H1 (cell line): ENCODE measurements at regions not wholly inside any gene's neighbourhood (a gene's known extent, or its start where the extent isn't known, plus 50 kb on each side); places are given as distances from the start of the nearest gene placed in this dataset.
A peak's percentile ranks its signal among the peaks of the same experiment; 100 is the strongest.

ENCODE experiments used
- CTCF ChIA-PET: fragments of 300-600 bp; sonication (Branson Sonifier 250); formaldehyde crosslinking; loops from one replicate; lab custom pipeline; 2021; ENCODE audit not compliant: partially characterized antibody; lab: Charles Lee
- POLR2A ChIA-PET: fragments of 300-600 bp; sonication (Branson Sonifier 250); formaldehyde crosslinking; loops from one replicate; lab custom pipeline; 2021; ENCODE audit warnings: inconsistent platforms; ENCODE audit not compliant: partially characterized antibody; lab: Charles Lee
- DNase-seq, 2 experiments: peaks; one replicate each; pipeline versions ENCODE4 v3.0.0 to v3.0.0-alpha.2; 2010 to 2022; ENCODE audit warnings: low spot score in 2 of 2, low read depth in 1 of 2, mixed read lengths in 1 of 2
- FAIRE-seq: peaks from 2 replicates; lab custom pipeline; 2011; peaks lifted over from hg19 to GRCh38; lab: Jason Lieb, UNC
- H2AFZ ChIP-seq: 2 replicates; pipeline ENCODE4 v1.8.1; 2012; ENCODE audit warnings: low read length, inconsistent platforms
- H2AK5ac ChIP-seq: 2 replicates; pipeline ENCODE4 v1.6.1; 2013; ENCODE audit warnings: low read depth, low read length
- H2BK120ac ChIP-seq: replicated peaks from 2 replicates; pipeline ENCODE3; 2013; ENCODE audit warnings: low read depth, low read length, inconsistent platforms
- H2BK12ac ChIP-seq: 2 replicates; pipeline ENCODE4 v1.6.1; 2013; ENCODE audit warnings: low read depth, low read length
- H2BK15ac ChIP-seq: 2 replicates; pipeline ENCODE4 v1.6.1; 2013; ENCODE audit warnings: low read length
- H2BK20ac ChIP-seq: 2 replicates; pipeline ENCODE4 v1.6.1; 2013; ENCODE audit warnings: low read length
- H2BK5ac ChIP-seq: 2 replicates; pipeline ENCODE4 v1.6.1; 2013; ENCODE audit warnings: low read depth, low read length
- H3K14ac ChIP-seq: 2 replicates; pipeline ENCODE4 v1.6.1; 2013; ENCODE audit warnings: inconsistent platforms; ENCODE audit not compliant: insufficient read length
- H3K18ac ChIP-seq: 2 replicates; pipeline ENCODE4 v1.6.1; 2013; ENCODE audit warnings: low read length; ENCODE audit errors: extremely low read depth
- H3K23ac ChIP-seq: 2 replicates; pipeline ENCODE4 v1.6.1; 2013; ENCODE audit warnings: inconsistent platforms; ENCODE audit not compliant: insufficient read length
- H3K23me2 ChIP-seq: 2 replicates; pipeline ENCODE4 v1.6.1; 2013; ENCODE audit warnings: low read depth, low read length
- H3K27ac ChIP-seq: 2 replicates; pipeline ENCODE4 v1.6.1; 2011; ENCODE audit warnings: low read depth, low read length, inconsistent platforms
- H3K27me3 ChIP-seq, 4 experiments: replicated peaks in 1 of 4; 1 replicate in 1 of 4; 2 replicates in 3 of 4; pipeline versions ENCODE4 v1.6.1 to v1.8.1; 2011 to 2013; ENCODE audit warnings: low read length in 3 of 4, mild to moderate bottlenecking in 3 of 4, inconsistent platforms in 2 of 4, mixed read lengths in 2 of 4, moderate library complexity in 1 of 4; ENCODE audit not compliant: control insufficient read depth in 3 of 4, insufficient read depth in 3 of 4; ENCODE audit errors: extremely low read depth in 1 of 4
- H3K36me3 ChIP-seq, 4 experiments: 2 replicates each; pipeline versions ENCODE4 v1.6.1 to v1.8.1; 2011 to 2013; ENCODE audit warnings: mild to moderate bottlenecking in 4 of 4, low read length in 3 of 4, moderate library complexity in 2 of 4, control low read depth in 1 of 4, inconsistent platforms in 1 of 4; ENCODE audit not compliant: insufficient read depth in 4 of 4, control insufficient read depth in 2 of 4
- H3K4ac ChIP-seq: replicated peaks from 2 replicates; pipeline ENCODE3; 2013; ENCODE audit warnings: low read length, low read depth, mixed read lengths, inconsistent platforms; ENCODE audit not compliant: insufficient read length
- H3K4me1 ChIP-seq, 4 experiments: replicated peaks in 1 of 4; 1 replicate in 1 of 4; 2 replicates in 3 of 4; pipeline versions ENCODE4 v1.6.1 to v1.8.1; 2011 to 2013; ENCODE audit warnings: low read length in 3 of 4, inconsistent platforms in 2 of 4, mixed read lengths in 1 of 4; ENCODE audit not compliant: insufficient read depth in 4 of 4, control insufficient read depth in 3 of 4
- H3K4me2 ChIP-seq, 2 experiments: 2 replicates each; pipeline versions ENCODE4 v1.6.1 to v1.8.1; 2011 to 2013; ENCODE audit warnings: low read depth in 2 of 2, low read length in 2 of 2, control low read depth in 1 of 2, inconsistent platforms in 1 of 2, mild to moderate bottlenecking in 1 of 2; ENCODE audit not compliant: insufficient read depth in 1 of 2
- H3K4me3 ChIP-seq, 4 experiments: fragments of 200-600, 300-600 bp in 1 of 4; sonication (generic), shearing (Covaris generic), sonication (Bioruptor Twin) in 1 of 4; 2 replicates each; pipeline versions ENCODE4 v1.5.1 to v1.8.1; 2011 to 2016; ENCODE audit warnings: low read length in 4 of 4, low read depth in 3 of 4, control low read depth in 2 of 4, inconsistent platforms in 2 of 4, mild to moderate bottlenecking in 2 of 4, mixed read lengths in 1 of 4, moderate library complexity in 1 of 4; ENCODE audit not compliant: insufficient read depth in 2 of 4; ENCODE audit errors: extremely low read depth in 1 of 4
- H3K56ac ChIP-seq: replicated peaks from 2 replicates; pipeline ENCODE3; 2013; ENCODE audit warnings: low read depth, mild to moderate bottlenecking, mixed read lengths, low read length, inconsistent platforms; ENCODE audit not compliant: insufficient read length
- H3K79me1 ChIP-seq: 2 replicates; pipeline ENCODE4 v1.6.1; 2013; ENCODE audit warnings: low read depth, low read length, control low read depth
- H3K79me2 ChIP-seq, 2 experiments: 2 replicates each; pipeline versions ENCODE4 v1.6.1 to v1.8.1; 2012 to 2013; ENCODE audit warnings: low read length in 2 of 2, mild to moderate bottlenecking in 2 of 2, inconsistent platforms in 1 of 2; ENCODE audit not compliant: insufficient read depth in 2 of 2, control insufficient read depth in 1 of 2
- H3K9ac ChIP-seq, 4 experiments: replicated peaks in 1 of 4; 1 replicate in 1 of 4; 2 replicates in 3 of 4; pipeline versions ENCODE4 v1.6.1 to v1.8.1; 2011 to 2013; ENCODE audit warnings: low read depth in 3 of 4, low read length in 3 of 4, control low read depth in 2 of 4, mild to moderate bottlenecking in 2 of 4, moderate library complexity in 2 of 4, inconsistent platforms in 1 of 4; ENCODE audit errors: extremely low read depth in 1 of 4
- H3K9me3 ChIP-seq, 2 experiments: 2 replicates each; pipeline versions ENCODE4 v1.6.1 to v1.8.1; 2012 to 2013; ENCODE audit warnings: mild to moderate bottlenecking in 2 of 2, moderate library complexity in 2 of 2, control low read depth in 1 of 2, inconsistent platforms in 1 of 2, low read depth in 1 of 2, low read length in 1 of 2, mixed read lengths in 1 of 2; ENCODE audit not compliant: insufficient read depth in 2 of 2
- H4K20me1 ChIP-seq, 2 experiments: replicated peaks in 1 of 2; 2 replicates each; pipeline versions ENCODE3 to v1.8.1; 2011 to 2013; ENCODE audit warnings: inconsistent platforms in 2 of 2, low read length in 2 of 2, mild to moderate bottlenecking in 1 of 2; ENCODE audit not compliant: insufficient read depth in 2 of 2, control insufficient read depth in 1 of 2
- H4K5ac ChIP-seq: 2 replicates; pipeline ENCODE4 v1.6.1; 2013; ENCODE audit warnings: low read length, low read depth, mixed read lengths, inconsistent platforms; ENCODE audit not compliant: insufficient read length
- H4K8ac ChIP-seq: 2 replicates; pipeline ENCODE4 v1.8.0; 2013; ENCODE audit warnings: mild to moderate bottlenecking, moderate library complexity, low read length, inconsistent platforms; ENCODE audit not compliant: insufficient read depth; ENCODE audit errors: extremely low read depth
- H4K91ac ChIP-seq: replicated peaks from 2 replicates; pipeline ENCODE3; 2013; ENCODE audit warnings: low read length, mixed read lengths, inconsistent platforms; ENCODE audit not compliant: insufficient read length
- JUN ChIP-seq: IDR thresholded peaks from 2 replicates; pipeline ENCODE4 v1.6.1; 2011; ENCODE audit warnings: low read depth, mild to moderate bottlenecking, improper control_type of control experiment, low read length
- POLR2A ChIP-seq, 2 experiments: IDR thresholded peaks; 1 replicate in 1 of 2; 2 replicates in 1 of 2; pipeline ENCODE4 v1.6.1; 2011; ENCODE audit warnings: low read depth in 2 of 2, low read length in 2 of 2, mild to moderate bottlenecking in 2 of 2; ENCODE audit errors: control extremely low read depth in 1 of 2
- WGBS, 2 experiments: shearing (Covaris generic) in 1 of 2; methylation state at CpG; one replicate each; pipeline versions ENCODE4 v1.1.6 to v1.1.7; 2013 to 2015; ENCODE audit warnings: low lambda C conversion rate in 2 of 2, mixed read lengths in 2 of 2, inconsistent platforms in 1 of 2, low coverage in 1 of 2, missing lambda C conversion rate in 1 of 2; ENCODE audit not compliant: insufficient replicate concordance in 2 of 2, insufficient coverage in 1 of 2, insufficient read length in 1 of 2; ENCODE audit errors: extremely low coverage in 1 of 2, missing lambda C conversion rate in 1 of 2; 5-methylcytosine and 5-hydroxymethylcytosine counted together

GRCh38 chr14:84959851-84960520 lies 570.0 kb upstream of the FLRT2 start:
- Histone ChIP-seq H2BK15ac (no peak overlapping the region), H3K18ac (no peak overlapping the region), H3K23me2 (peaks cover 3% of the 10 kb centered on the region; the same call in 1 of the 2 replicates), H3K4me2 (peak overlapping the region in 1 of 2 experiments; percentile 10; a peak in 2 of 4 replicates), H2BK5ac (no peak overlapping the region), H3K23ac (no peak overlapping the region), H4K5ac (no peak overlapping the region), H4K91ac (no peak overlapping the region), H3K79me2 (no peaks in the 10 kb centered on the region), H2AFZ (0 out of 2 replicates have a peak overlapping the region, but pooled peaks have one; percentile 11), H3K27ac (no peak overlapping the region), H4K8ac (no peak overlapping the region), H2BK12ac (no peak overlapping the region), H2AK5ac (no peak overlapping the region), H3K9me3 (peaks cover 0 to 6% of the 10 kb centered on the region in 2 experiments; a peak in 1 of 4 replicates), H3K56ac (no peak overlapping the region), H3K4me1 (peaks cover 0 to 8% (median 1%) of the 10 kb centered on the region in 4 experiments; a peak in 2 of 7 replicates), H3K27me3 (no peaks in the 10 kb centered on the region), H3K14ac (no peak overlapping the region), H3K4me3 (no peak overlapping the region), H3K9ac (no peak overlapping the region), H3K79me1 (no peaks in the 10 kb centered on the region), H3K36me3 (no peaks in the 10 kb centered on the region; a peak in 1 of 8 replicates), H2BK120ac (no peak overlapping the region), H3K4ac (no peak overlapping the region), H2BK20ac (no peak overlapping the region), H4K20me1 (no peaks in the 10 kb centered on the region)
- ChIA-PET CTCF (no interaction called here), POLR2A (no interaction called here)
- peak; percentile 45 for FAIRE-seq
- DNase-seq = no peak
- 74% methylated on average over 7 of the region's 7 CpGs; no CpG with 5 or more reads in 1 of the 2 experiments for WGBS, 2 experiments
- TF ChIP-seq POLR2A (IDR thresholded peaks at IDR 0.05; ENCODE audit: control extremely low read depth in 1 of 2, low read depth in 2 of 2, low read length in 2 of 2) (no peak), JUN (no peak)
